ENCODE measurements at regions not wholly inside any gene's neighbourhood (a gene's known extent, or its start where the extent isn't known, plus 50 kb on each side); places are given as distances from the start of the nearest gene placed in this dataset.

DNA sequence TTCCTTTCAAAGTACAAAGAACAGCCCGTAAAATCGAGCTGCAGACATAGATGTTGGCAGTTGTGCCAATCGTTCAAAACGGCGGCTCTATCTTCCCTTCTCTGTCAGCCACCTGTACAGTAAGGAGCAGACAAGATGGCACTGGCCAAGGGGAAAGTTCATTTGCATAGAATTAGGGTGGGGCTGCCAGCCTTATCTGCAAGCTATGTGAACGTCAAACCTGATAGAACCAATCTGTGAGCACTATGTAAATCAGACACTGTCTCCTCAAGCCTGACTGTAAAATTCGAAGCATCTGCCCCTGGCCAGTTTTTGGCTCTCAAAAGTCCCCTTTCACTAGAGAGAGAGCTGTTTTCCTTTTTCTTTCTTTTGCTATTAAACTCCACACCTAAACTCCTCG, 374.5 kb downstream of the EPM2A start:
- Histone ChIP-seq H3K27me3 (no peaks in the 10 kb centered on the region), H3K4me1 (no peaks in the 10 kb centered on the region), H3K36me3 (no peaks in the 10 kb centered on the region), H3K27ac (no peak overlapping the region), H3K9me3 (no peaks in the 10 kb centered on the region), H3K4me3 (no peak overlapping the region)
- 74% methylated on average over 8 of the region's 8 CpGs for WGBS
- no peak for DNase-seq (ENCODE audit: low spot score in 2 of 2)
- TF ChIP-seq EP300 (IDR thresholded peaks at IDR 0.05) (no peak), POLR2AphosphoS5 (IDR thresholded peaks at IDR 0.05) (no peak), POLR2A (IDR thresholded peaks at IDR 0.05) (no peak), CTCF (IDR thresholded peaks at IDR 0.05) (no peak)

DNA sequence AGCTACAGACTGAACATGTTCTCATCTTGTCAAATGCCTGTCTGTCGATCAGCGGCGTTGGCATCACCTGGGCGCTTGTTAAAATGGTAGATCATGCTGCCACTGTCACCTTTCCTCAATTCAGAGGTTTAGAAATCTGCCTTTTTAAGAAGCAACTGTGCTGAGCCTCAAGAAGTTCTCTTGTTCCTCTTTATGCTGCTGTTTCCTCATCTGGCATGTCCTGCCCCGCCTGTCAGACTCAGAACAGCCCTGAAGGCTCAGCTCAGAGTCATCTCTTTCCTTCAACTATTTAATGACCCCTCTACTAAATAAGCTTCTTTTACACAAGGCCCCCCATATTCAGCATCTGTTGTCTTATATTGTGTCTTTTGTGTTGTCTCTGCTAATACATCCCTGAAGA, 368.2 kb downstream of the EPM2A start:
- Histone ChIP-seq H3K27ac (no peak overlapping the region), H3K27me3 (no peaks in the 10 kb centered on the region), H3K4me3 (no peak overlapping the region), H3K4me1 (no peaks in the 10 kb centered on the region), H3K36me3 (no peaks in the 10 kb centered on the region), H3K9me3 (no peaks in the 10 kb centered on the region)
- 96% methylated on average over 5 of the region's 5 CpGs for WGBS
- no peak for DNase-seq (ENCODE audit: low spot score in 2 of 2)
- TF ChIP-seq CTCF (IDR thresholded peaks at IDR 0.05) (no peak), EP300 (IDR thresholded peaks at IDR 0.05) (no peak), POLR2A (IDR thresholded peaks at IDR 0.05) (no peak), POLR2AphosphoS5 (IDR thresholded peaks at IDR 0.05) (no peak)

- no peaks in the 10 kb centered on the region for H3K27me3 ChIP-seq
- H3K36me3 ChIP-seq: no peaks in the 10 kb centered on the region
- no peak overlapping the region for H3K4me3 ChIP-seq
- H3K9me3 ChIP-seq: no peaks in the 10 kb centered on the region
- DNase-seq (ENCODE audit: low spot score in 2 of 2): no peak
- whole genome bisulfite sequencing: 66% methylated on average over 5 of the region's 5 CpGs
- H3K4me1 ChIP-seq: no peaks in the 10 kb centered on the region
- H3K27ac ChIP-seq: no peak overlapping the region
- no peak for TF ChIP-seq POLR2AphosphoS5 (IDR thresholded peaks at IDR 0.05)
- no peak for TF ChIP-seq POLR2A (IDR thresholded peaks at IDR 0.05)
- no peak for TF ChIP-seq CTCF (IDR thresholded peaks at IDR 0.05)
- no peak for TF ChIP-seq EP300 (IDR thresholded peaks at IDR 0.05)
Measured at GRCh38 chr6:145368075-145368474, 367.2 kb downstream of the EPM2A start.

- no peak overlapping the region for H3K27ac ChIP-seq
Measured at GRCh38 chr6:145370559-145370958, 364.8 kb downstream of the EPM2A start.

DNA sequence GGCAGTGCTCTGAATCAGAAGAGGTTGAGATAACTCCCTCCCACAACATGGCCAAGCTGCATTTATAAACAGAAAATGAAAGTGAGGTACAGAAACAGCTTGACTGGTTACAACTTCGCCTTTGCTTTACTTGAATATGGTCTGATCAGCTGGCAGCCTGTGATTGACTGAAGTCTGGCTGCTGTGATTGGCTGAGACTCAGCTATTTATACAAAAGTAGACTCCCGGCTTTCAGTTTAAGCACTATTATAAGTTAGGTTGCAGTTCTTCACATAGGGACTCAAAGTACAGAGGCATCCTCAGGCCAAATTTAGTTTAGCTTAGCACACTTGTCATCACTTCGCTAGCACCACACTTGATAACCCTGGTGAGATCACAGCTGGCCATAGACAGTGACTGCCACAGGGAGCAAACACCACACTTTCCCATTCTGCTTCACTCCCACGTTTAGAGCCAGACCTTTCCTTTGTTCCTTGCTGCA, 362.6 kb downstream of the EPM2A start:
- Histone ChIP-seq H3K4me1 (no peaks in the 10 kb centered on the region), H3K9me3 (no peaks in the 10 kb centered on the region), H3K36me3 (no peaks in the 10 kb centered on the region), H3K4me3 (no peak overlapping the region), H3K27ac (no peak overlapping the region), H3K27me3 (no peaks in the 10 kb centered on the region)
- WGBS: 32% methylated on average over 4 of the region's 4 CpGs
- TF ChIP-seq CTCF (IDR thresholded peaks at IDR 0.05) (no peak), EP300 (IDR thresholded peaks at IDR 0.05) (no peak), POLR2AphosphoS5 (IDR thresholded peaks at IDR 0.05) (no peak), POLR2A (IDR thresholded peaks at IDR 0.05) (no peak)
- DNase-seq (ENCODE audit: low spot score in 2 of 2): no peak

More at GRCh38 chr6:145370559-145370958, 364.8 kb downstream of the EPM2A start:
- Histone ChIP-seq H3K36me3 (no peaks in the 10 kb centered on the region), H3K9me3 (no peaks in the 10 kb centered on the region), H3K27me3 (no peaks in the 10 kb centered on the region), H3K4me1 (no peaks in the 10 kb centered on the region), H3K4me3 (no peak overlapping the region)
- no peak for TF ChIP-seq EP300 (IDR thresholded peaks at IDR 0.05)
- no peak for TF ChIP-seq POLR2AphosphoS5 (IDR thresholded peaks at IDR 0.05)
- TF ChIP-seq POLR2A (IDR thresholded peaks at IDR 0.05): no peak
- no peak for TF ChIP-seq CTCF (IDR thresholded peaks at IDR 0.05)
- no peak for DNase-seq (ENCODE audit: low spot score in 2 of 2)

Data from suprapubic skin (tissue), 4 donors.